Peyer's patch (tissue), 4 donors: ENCODE measurements at regions not wholly inside any gene's neighbourhood (a gene's known extent, or its start where the extent isn't known, plus 50 kb on each side); places are given as distances from the start of the nearest gene placed in this dataset.

Experiments
- CTCF ChIP-seq, 6 experiments: fragments of 450-650 bp in 4 of 6; fragments of 200-600 bp in 2 of 6; sonication (generic) in 1 of 6; IDR thresholded peaks; one replicate each; pipeline ENCODE4 v1.5.1; 2017 to 2019; ENCODE audit warnings: antibody characterized with exemption in 6 of 6, mild to moderate bottlenecking in 3 of 6, moderate library complexity in 1 of 6
- POLR2A ChIP-seq, 2 donors: fragments of 450-650 bp; IDR thresholded peaks; one replicate each; pipeline ENCODE4 v1.5.1; 2017; ENCODE audit warnings: antibody characterized with exemption in 2 of 2, mild to moderate bottlenecking in 2 of 2, moderate library complexity in 2 of 2

GRCh38 chr14:22422238-22422637 lies 166.8 kb downstream of the DAD1 start:
- no peak for TF ChIP-seq CTCF (IDR thresholded peaks at IDR 0.05)
- TF ChIP-seq POLR2A (IDR thresholded peaks at IDR 0.05) = no peak
